ENCODE measurements at regions not wholly inside any gene's neighbourhood (a gene's known extent, or its start where the extent isn't known, plus 50 kb on each side); places are given as distances from the start of the nearest gene placed in this dataset.
"Not testable (repeated sequence)": the region's sequence is repeated elsewhere in the genome, so short reads cannot be mapped to it uniquely, and the experiment has no call there.

DNA sequence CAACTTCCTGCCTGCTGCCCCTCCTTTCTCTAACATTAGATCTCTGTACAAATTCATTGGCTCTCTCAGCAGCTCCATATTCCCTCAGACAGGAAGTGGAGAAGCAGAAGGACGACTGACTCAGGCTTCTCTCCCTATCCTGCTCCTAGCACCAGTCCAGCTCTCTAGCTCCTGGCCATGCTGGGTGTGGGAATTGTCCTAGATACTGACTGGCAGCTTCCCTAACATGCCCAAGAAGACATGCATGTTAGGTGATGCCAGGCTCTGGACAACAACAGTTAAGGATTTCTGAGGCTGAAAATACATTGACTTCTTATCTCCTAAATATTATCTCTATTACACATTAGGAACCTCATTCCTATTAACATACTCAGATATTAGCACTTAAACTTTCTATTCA, 292.9 kb downstream of the IKZF2 start:
- DNase-seq: no peak

DNA sequence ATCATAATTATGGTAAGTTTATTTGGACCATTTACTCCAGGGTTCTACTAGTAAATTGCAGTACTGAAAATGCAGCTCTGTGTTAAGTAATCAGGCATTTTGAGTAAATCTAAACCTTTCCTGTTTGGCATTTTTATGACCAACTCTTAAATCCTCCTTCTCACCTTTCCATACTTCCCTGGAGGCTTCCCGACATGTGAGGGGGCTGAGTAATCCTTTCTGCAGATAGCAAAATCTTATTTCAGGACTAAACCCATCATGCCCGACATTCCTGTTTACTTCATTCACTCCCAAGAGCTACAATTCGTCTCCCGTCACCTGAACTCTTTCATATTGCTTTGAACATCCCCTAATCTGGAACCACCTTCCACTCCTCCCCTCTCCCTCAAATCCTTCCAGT, 296.6 kb downstream of the IKZF2 start:
- no peak for DNase-seq

DNA sequence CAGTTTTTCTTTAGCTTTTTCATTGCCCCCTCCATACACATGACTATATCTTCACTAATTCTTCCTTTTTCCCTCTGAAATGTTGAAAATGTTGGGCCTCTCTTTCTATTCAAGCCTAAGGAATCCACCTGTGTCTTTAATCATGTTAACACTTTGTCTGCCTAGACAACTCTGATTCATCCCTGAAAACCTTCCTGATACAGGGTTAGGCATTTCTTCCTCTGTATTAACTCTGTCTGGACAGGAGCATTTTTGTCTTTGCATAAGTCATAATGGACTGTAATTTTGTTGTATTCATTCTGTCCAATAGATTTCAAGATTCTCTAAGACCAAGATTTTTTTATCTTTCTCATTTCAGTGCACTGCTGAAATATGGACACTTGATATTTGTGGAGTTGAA, 297.3 kb downstream of the IKZF2 start:
- no peak for DNase-seq

DNA sequence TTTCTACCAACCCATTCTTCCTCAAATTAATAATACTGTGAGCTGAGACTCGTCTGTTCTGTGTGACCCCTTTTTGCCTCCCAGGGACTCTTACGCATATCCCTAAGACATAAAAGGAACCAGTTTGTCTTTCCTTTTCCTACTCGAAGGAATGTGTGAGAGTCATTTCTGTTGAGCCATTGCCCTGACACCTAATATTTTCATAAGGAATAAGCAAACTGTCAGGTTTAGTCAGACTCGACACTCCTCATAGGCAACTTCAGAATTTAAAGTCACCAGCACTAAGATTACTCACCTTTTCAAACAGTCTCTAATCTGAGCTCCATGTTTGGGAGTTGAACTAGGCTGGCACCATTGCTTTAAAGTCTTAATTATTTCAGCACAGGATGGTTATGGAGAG, 305.5 kb downstream of the IKZF2 start:
- no peak for DNase-seq

- DNase-seq: no peak
Observed at GRCh38 chr2:212843409-212844199, 305.0 kb upstream of the ERBB4 start.

DNA sequence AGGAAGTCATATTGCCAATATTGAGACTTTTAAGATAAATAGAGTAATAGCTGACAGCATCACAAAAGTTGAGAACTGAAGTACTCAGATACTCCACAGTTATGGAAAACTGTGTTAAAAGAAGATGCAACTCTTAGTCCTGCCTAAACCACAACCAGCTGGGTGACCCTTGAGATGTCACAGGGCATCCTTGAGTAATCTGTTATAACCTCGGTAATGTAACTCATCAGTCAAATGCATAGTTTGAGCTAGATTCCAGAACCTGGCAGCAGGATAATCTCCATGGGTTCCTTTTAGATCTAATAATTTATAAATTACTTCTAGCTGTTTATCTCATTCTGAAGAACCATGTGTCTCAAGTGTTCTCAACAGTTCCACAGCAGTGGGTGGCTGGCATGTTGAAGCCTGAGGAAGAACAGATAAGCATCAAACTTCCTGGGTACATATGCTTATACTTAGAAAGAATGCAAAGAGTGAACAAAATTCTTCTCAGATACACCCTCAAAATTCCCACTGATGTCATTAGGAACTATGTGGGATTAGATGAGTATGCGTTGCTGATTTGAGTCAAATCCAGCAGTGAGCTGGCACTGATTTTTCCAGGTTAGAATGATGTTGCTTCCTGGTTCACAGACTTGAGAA, 304.1 kb upstream of the ERBB4 start:
- DNase-seq: no peak

- no peak for DNase-seq
Observed at GRCh38 chr2:212841460-212841859, 302.9 kb upstream of the ERBB4 start.

DNA sequence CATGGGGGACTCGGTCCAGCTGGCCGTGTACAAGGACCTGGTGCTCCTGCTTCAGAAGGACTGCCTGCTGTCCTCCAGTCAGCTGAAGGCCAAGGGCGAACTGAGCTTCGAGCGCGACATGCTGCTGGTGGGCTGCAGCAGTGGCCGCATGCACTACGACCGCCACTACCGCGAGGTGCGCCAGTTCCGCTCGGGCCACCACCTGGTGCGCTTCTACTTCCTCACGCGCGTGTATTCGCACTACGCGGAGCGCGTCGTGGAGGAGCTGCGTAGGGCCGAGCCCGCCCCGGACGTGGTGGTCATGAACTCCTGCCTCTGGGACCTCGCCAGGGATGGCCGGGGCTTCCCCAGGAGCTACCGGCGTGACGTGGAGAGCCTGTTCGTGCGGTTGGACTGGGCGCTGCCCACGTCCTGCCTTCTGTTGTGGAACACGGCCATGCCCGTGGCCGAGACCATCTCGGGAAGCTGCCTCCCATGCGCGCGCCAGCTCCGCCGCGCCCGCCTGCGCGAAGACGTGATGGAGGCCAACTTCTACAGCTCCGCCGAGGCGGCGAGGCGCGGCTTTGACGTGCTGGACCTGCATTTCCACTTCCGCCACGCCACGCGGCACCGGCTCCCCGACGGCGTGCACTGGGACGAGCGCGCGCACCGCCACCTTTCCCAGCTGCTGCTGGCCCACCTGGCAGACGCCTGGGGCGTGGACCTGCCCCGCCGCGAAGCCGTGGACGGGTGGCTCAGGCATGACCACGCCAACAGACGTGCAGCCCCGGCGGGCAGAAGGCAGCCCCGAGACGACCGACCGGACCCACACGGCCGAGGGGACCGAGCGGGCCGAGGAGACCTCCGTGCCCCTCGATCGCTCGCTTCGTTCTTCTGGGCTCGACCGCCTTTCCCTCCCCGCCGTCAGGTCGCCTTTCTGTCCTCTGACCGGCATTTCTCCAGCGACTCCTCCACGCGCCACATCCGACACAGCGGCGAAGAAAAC, 293.9 kb upstream of the ERBB4 start:
- DNase-seq: no peak

DNA sequence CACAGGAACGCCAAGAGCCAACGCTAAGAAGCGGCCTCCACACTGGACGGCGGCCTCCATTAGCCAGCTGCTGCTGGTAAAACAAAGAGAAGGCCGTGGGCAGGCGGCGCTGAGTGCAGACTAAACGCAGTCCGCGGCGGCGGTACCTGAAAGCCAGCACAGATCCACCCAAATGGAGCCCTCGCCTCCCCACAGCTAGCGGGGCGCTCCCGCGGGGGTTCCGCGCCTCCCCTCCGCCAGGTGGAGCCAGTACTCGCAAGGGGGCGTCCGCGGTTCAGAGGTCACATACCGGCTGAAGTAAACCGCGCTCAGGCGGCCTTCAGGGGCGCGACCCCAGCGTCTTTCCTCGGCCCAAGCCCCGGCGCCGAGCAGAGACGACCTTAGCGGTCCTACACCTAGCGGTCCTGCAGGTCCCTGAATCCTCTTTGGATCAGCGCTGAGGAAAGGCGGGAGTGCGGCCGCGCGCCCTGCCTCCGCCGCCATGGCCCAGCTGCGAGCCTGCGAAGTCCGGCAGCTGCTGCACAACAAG, 293.1 kb upstream of the ERBB4 start:
- DNase-seq: no peak

DNA sequence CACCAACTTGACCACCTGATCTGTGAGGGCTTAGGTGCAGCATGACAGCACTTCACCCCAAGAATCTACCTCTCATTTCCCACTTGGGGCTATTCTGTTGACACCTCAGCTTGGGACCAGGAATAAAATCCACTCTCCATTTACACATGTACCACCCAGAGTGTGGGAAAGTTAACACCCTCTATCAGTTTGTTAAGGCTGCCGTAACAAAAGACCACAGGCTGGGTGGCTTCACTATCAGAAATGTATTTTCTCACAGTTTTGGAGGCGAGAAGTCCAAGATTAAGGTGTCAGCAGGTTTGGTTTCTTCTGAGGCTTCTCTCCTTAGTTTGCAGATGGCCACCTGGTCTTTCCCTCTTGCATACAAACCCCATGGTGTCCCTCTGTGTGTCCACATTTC, 277.7 kb upstream of the ERBB4 start:
- DNase-seq: no peak

GRCh38 chr2:212815453-212815852, 276.9 kb upstream of the ERBB4 start:
- DNase-seq: no peak

DNA sequence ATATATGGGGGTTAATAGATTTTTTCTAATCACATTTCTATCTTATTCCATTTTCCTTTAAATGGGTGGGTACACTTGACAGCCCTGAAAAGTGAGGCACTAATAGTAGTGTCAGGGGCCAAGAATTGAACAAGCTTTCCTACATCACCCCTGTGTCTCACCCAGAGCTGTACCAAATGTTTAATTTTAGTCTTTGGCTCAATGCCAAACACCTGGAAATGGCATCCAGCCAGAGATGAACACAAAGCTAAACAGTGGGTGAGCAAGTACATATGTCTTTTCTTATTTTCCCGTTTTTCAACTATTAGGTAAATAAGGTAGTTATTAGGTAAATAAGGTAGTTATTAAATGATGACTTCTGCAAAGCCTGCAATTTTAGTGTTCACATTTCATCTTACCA, 276.3 kb upstream of the ERBB4 start:
- peak; percentile 9 for DNase-seq

- no peak for DNase-seq
Observed at GRCh38 chr2:212811921-212812320, 273.3 kb upstream of the ERBB4 start.

DNA sequence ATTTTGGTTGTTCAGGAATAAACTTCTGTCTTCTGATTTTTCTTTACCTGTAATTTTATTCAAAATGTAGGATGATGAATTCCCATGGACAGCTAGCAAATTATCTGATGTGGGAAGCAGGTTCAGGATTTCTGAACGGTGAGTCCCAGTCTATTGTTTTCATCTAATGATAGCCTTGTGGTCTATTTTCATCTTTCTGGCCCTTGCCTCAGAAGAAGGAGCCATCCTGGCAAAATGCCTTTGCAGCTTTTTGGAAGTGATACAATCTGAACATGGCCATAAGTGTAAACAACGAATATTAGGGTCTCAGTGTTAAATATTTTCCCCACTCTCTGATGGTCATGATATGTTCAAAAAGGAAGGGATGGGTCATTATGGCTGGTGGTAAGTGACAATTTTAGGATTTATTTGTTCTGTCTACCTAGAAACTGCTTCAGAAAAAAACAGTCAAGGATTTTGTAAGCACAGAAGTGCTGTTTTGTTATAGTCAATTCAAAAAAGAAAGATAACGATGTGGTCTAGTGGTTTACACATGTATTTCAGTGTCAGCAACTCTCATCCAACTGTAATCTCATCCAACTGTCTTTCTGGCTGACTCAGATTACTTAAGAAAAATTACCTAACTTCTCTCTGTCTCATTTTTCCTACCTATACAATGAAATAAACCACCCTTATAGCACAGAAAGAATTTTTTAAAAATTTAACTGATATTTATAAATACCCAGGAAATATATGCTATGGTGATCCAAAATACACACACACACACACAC, 272.6 kb upstream of the ERBB4 start:
- DNase-seq: no peak

DNA sequence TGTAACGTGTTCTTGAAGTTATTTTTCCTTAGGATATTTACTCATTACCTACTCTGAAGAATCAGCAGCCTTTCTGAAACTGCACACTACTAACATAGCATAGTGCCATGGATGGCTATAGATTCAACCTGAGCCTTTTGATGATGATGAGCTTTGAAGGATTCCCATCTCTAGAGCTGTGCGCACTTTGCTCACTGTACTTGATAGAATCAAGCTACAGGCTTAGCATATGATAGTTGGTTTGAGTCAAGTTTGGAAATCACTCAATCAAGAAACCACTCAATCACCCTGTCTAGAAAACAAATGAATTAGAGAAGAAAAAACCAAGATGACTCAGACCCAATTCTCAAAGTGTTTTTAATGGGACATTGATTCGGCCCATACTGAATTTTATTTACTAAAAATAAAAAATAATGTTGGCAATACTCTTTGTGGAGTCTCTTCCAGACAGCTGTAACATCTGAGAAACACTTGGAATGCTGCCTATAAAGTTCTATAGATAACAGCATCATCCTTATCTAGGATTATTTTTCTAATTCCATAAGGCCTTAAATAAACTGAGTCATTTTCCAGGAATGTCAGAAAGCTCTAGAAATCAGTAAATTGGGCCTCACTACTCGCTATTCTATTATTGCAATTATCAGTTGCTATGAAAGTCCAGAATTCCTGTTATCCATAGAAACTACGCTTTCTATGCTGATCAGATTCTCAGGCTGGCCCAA, 259.0 kb upstream of the ERBB4 start:
- DNase-seq: no peak

DNA sequence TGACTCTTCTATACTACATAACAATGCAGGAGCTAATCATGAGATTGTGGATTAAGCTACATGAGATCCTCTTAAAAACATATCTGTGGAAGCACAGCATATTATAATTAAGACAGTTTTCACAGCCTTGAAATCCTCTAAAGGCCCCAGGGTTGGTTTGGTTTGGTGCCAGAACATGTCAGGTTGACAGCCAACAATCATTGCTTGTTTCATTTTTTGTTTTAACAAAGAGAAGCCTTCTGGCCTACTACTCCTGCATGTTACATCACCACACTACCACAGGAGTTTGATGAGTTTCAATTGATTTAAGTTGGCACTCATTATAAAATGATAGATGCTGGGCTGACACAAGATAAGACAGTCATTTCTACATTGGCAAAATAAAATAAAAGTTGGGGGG, 255.9 kb upstream of the ERBB4 start:
- DNase-seq: no peak

GRCh38 chr2:212791569-212791968, 253.0 kb upstream of the ERBB4 start:
- DNase-seq: no peak

DNA sequence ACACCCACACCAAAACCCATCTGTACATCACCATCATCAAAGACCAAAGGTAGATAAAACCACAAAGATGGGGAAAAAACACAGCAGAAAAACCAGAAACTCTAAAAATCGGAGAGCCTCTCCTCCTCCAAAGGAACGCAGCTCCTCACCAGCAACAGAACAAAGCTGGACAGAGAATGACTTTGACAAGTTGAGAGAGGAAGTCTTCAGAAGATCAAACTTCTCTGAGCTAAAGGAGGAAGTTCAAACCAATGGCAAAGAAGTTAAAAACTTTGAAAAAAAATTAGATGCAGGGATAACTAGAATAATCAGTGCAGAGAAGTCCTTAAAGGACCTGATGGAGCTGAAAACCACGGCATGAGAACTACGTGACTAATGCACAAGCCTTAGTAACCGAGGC, 247.5 kb upstream of the ERBB4 start:
- not testable (repeated sequence) for DNase-seq

- DNase-seq: peak; percentile 19
Observed at GRCh38 chr2:212777020-212777491, 238.5 kb upstream of the ERBB4 start.

DNA sequence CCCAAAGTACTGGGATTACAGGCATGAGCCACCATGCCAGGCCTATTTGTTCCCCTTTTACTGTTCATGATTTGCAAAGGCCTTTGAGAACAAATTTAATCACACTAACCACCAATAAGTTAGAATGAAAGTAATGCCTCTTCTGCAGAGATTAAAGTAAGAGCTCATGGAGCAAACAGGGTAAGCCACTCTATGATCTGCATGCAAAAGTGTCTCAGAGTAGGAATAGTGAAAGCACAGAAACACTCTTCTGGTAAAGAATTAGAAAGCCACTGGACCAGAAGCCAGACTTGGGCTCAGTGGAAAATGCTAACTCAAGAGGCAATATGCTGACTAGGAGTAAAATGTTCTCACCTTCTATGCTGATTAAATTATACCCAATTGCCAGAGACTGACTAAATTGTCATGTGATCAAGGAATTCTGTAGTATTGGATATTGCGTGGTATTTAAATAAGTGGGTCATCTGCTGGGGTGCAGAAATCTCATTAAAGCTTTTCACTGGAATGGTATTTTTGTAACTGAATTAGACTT, 235.3 kb upstream of the ERBB4 start:
- DNase-seq: no peak

DNA sequence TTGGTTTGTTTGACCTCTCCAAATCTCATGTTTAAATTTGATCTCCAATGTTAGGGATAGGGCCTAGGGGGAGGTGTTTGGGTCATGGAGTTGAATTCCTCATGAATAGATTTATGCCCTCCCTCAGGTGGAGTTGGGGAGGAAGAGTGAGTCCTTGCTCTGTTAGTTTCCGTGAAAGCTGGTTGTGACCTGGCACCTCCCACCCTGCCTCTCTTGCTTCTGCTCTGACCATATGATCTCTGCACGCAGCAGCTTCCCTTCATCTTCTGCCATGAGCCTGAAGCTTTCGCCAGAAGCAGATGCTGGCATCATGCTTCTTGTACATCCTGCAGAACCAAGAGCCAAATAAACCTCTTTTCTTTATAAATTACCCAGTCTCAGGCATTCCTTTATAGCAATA, 231.6 kb upstream of the ERBB4 start:
- DNase-seq: no peak
